ENCODE measurements at regions not wholly inside any gene's neighbourhood (a gene's known extent, or its start where the extent isn't known, plus 50 kb on each side); places are given as distances from the start of the nearest gene placed in this dataset.

DNA sequence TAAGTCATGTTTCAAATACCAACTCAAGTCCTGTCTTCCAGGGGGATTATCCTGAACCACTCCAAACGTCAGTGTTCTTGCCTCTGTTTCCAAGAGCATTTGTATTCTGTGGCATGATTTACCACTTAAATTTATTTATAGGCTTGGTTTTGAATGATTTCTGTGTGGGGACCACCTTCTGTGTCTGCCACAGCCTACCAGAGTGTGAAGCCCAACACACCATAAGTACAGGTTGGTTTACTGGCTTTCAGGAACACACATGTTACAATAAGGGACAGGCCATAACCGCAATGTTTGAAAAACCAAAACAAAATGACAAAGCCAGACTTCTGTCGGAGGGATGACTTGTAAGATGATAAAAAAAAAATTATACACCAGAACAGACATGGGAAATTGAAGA, 56.5 kb upstream of the MAP3K7 start:
- intact Hi-C loops (cut with DNase I), result no loop called here
- no peak overlapping the region for H3K4me3 ChIP-seq
- no peaks in the 10 kb centered on the region for H3K36me3 ChIP-seq
- no peaks in the 10 kb centered on the region for H3K9me3 ChIP-seq
- no peak overlapping the region for H3K27ac ChIP-seq
- TF ChIP-seq, protein P1, sequence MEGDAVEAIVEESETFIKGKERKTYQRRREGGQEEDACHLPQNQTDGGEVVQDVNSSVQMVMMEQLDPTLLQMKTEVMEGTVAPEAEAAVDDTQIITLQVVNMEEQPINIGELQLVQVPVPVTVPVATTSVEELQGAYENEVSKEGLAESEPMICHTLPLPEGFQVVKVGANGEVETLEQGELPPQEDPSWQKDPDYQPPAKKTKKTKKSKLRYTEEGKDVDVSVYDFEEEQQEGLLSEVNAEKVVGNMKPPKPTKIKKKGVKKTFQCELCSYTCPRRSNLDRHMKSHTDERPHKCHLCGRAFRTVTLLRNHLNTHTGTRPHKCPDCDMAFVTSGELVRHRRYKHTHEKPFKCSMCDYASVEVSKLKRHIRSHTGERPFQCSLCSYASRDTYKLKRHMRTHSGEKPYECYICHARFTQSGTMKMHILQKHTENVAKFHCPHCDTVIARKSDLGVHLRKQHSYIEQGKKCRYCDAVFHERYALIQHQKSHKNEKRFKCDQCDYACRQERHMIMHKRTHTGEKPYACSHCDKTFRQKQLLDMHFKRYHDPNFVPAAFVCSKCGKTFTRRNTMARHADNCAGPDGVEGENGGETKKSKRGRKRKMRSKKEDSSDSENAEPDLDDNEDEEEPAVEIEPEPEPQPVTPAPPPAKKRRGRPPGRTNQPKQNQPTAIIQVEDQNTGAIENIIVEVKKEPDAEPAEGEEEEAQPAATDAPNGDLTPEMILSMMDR (IDR thresholded peaks at IDR 0.05), result no peak
- no peaks in the 10 kb centered on the region for H3K4me1 ChIP-seq
- no peaks in the 10 kb centered on the region for H3K27me3 ChIP-seq
- no peak for DNase-seq (ENCODE audit: low spot score in 2 of 2)

DNA sequence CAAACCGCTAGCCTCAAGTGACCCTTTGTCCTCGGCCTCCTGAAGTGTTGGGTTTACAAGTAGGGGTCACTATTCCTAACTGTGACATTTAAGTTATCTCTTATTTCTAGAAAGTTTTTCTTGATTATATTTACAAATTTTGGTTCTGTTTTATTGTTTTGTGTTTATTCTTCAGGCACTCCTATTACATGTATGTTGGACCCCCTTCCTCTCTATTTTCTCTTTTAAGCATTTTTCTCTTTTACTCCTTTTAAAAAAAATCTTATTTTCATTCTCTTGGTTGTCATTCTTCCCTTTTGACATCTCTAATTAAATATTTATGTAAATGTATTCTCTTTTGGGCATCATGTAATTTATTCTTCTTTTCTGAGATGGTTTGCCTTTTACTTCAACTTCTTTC, 50.4 kb upstream of the MAP3K7 start:
- Histone ChIP-seq H3K27me3 (no peaks in the 10 kb centered on the region), H3K36me3 (no peaks in the 10 kb centered on the region), H3K27ac (no peak overlapping the region), H3K9me3 (no peaks in the 10 kb centered on the region), H3K4me1 (no peaks in the 10 kb centered on the region), H3K4me3 (no peak overlapping the region)
- no peak for DNase-seq (ENCODE audit: low spot score in 2 of 2)
- TF ChIP-seq, protein P1 (IDR thresholded peaks at IDR 0.05), result no peak
- intact Hi-C loops (cut with DNase I), result no loop called here
